ENCODE measurements at regions not wholly inside any gene's neighbourhood (a gene's known extent, or its start where the extent isn't known, plus 50 kb on each side); places are given as distances from the start of the nearest gene placed in this dataset.

GRCh38 chr4:43435291-43435690 is 542.8 kb downstream of the GRXCR1 start:
- TF ChIP-seq CTCF (IDR thresholded peaks at IDR 0.05) (no peak), POLR2A (IDR thresholded peaks at IDR 0.05) (no peak), POLR2AphosphoS5 (IDR thresholded peaks at IDR 0.05) (no peak)
